ENCODE measurements at regions not wholly inside any gene's neighbourhood (a gene's known extent, or its start where the extent isn't known, plus 50 kb on each side); places are given as distances from the start of the nearest gene placed in this dataset.
A peak's percentile ranks its signal among the peaks of the same experiment; 100 is the strongest.

DNA sequence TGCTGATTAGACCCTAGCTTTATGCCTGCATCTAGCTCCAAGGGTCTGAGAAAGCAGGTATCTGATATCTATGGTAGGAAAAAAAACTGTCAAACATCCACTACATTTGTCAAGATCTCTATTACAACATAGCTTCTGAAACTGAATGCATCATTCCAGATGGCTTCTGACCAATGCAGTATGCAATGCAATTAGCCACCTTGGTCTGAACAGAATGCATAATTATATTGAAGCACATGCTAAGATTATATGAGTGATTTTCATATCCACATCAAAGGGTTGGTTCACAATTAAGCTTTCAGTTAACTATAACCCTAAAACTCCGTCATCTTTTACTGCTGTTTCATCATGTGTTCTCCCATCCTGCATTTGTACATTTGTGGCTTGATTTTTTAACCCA lies 271.4 kb downstream of the POLR1F start:
- DNase-seq, result no peak

DNA sequence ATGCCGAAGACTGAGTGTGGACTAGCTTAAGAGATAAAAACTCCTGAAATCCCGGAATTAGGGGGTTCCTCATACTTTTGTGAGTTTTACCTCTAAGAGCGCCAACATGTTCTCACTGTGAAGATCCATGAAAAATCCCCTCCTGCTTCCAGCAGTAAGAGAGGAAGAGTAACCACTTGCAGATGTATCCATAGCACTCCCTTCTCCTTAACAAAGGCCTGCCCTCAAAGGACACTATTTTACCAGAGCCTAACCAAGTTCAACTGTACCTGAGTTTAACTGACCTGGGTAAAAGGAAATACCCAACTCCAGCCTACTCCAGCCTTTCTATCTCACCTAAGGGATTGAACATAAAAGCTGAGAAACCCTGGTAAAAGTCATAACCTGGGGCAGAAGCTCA lies 280.9 kb downstream of the POLR1F start:
- DNase-seq, result no peak

DNA sequence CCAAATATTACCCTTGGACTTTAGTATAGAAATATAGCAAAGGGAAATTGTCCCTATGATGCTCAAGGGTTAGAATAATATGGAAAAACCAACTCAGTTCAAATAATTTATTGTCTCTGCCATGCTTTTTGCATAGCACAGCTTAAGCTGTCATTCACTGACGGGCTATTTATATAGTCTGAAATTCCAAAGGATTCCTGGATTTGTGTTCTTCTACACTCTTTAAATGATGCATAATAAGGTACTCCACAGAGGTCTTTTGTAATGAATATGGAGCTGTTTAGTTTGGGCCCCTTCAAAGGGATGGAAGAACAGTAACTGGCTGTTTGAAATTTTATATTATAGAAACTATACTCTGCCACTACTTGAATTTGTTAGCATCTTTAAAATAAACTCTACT lies 276.6 kb upstream of the FERD3L start:
- no peak for DNase-seq

DNA sequence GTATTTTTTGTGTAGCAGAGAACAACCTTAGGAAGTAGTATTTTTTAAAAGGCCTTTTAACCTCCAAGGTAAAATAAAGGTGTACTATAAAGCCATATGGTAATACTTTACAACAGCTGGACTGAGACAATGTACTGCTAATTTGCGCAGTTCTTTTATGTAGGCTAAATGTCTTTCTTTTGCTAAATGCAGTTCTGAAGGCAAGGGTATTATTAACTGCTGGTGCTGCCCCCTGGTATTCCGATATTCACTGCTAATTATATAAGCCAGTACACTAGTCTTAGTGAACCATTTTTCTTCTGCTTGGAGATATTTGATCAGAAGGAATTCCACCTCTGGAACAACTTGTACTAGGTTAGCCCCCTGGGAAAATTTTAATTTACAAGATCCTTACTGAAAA lies 272.0 kb upstream of the FERD3L start:
- no peak for DNase-seq

DNA sequence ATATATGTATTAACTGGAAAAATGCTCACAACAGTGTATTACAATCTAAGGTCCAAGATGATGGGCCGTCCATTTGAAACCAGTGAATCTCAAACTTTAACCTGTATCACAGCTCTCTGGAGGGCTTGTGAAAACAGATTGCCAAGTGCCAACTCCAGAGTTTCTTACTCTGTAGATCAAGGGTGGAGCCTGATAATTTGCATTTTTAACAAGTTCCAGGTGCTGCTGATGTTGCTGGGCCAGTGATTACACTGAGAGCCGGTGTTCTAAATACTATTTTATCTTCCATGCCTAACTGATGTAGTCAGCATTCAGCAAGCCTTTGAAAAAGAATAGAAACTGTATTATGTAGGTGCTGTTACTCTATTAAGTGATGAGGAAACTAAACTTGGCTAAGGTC lies 269.9 kb upstream of the FERD3L start:
- DNase-seq, result no peak

DNA sequence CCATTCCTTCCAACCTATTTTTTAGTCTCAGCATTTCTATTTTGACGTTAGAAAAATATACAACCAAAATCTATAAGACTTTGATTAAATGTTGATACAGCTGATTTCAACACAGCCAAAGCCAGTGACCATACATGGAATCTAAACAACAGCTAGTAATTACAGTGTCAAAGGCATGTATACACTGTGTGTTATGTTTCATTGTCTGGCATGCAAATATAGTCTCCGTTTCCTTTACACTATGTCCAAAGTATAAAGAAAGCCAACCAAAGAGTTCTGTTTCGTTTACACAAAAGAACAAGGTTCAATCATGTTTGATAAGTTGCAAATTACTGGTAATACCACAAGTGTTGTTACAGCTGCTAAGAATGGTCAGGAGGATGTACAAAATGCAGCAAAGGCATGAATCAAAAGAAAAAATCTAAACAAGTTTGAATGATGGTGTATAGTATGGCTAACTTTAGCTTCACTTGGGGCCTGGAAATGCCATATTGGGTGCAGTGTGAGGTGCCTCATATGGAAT lies 268.3 kb upstream of the FERD3L start:
- peak; percentile 44 to 88 for DNase-seq

DNA sequence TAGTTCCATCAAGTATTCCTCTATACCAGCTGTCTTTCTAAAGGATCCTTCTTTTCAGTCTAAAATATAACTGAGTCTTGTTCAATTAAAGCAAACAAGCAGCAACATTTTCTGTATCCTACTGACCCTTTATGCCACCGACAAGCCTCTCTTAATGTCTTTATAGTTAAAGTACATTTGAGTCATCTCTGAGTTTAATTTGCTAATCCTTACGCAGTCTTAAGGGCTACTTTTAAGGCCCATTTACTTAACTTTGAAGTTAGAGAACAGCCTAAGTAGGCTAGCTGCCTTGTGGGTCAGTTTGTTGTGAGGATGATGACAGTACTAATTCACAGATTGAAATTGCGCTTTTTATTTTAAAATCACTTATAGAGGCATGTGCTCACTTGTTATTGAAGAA lies 265.5 kb upstream of the FERD3L start:
- DNase-seq, result no peak

DNA sequence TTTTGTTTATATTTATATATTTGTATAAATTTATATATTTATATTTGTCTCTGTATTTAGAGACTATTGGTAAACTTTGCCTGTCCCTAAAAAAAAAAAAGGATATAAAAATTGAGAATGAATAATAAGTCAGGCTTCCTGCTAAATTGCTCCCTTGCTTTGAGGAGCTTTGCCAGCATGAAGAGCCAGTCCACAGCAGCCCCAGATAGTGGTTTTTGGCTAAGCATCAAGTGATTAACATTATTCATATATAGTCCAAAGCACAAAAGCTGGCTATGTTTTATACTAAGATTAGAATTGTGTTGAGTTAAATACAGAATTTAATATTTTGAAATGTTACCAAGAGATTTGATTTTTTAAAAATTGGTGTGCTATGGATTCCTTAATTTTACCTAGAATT lies 264.9 kb upstream of the FERD3L start:
- peak in 1 of 2 experiments; percentile 16 for DNase-seq

DNA sequence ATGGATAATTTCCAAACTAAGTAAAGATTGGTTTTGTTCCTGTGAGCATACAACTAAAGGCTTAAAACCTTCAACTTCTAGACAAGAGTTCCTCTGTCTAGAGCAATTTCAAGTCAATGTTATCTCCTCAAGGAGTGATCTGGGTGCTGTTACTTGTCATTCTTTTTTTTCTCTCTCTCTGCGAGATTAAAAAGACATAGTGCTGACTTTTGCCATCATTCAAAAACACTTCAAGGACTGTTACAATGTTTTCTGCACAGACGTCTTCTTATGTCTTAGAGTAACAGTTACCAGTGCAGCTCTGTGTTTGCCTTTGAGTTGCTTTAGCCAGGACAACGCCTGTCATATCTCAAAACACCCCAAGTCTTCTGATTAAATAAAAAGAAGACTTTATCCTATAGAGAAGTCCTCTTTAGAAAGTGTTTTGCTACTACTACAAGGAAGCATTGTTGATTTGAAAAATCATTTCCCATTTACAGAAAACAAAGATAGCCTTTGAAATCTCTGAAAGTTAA lies 263.5 kb upstream of the FERD3L start:
- no peak for DNase-seq

DNA sequence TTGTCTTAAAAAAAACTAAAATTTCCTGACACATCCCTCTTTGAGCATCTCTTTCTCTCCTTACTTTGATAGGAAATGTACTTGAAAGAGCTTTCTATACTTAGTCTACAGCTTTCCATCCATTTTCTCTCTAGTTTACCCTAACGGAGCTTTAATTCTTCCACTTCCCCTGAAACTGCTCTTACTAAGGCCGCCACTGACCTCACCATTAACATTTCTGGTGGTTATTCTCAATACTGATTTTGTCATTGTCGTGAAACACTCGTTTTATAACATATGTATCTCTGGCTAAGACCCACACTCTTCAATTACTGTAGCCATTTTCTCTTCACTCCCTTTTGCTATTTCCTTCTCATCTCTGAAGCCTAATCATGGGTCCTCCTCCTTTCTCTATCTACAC lies 262.0 kb upstream of the FERD3L start:
- no peak for DNase-seq

DNA sequence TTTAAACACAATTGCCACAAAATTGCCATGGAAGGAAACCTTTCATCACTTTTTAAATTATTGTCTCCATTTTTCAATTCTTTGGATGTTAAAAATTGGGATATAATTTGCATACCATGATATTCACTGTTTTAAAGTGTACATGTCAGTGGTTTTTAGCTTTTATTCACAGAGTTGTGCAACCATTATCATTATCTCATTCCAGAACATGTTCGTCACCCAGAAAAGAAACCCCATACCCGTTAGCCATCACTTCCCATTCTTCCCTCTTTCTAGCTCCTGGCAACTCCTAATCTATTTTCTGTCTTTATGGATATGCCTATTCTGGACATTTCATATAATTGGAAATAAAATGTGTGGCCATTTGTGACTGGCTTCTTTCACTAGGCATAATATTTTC lies 260.3 kb upstream of the FERD3L start:
- DNase-seq, result no peak

DNA sequence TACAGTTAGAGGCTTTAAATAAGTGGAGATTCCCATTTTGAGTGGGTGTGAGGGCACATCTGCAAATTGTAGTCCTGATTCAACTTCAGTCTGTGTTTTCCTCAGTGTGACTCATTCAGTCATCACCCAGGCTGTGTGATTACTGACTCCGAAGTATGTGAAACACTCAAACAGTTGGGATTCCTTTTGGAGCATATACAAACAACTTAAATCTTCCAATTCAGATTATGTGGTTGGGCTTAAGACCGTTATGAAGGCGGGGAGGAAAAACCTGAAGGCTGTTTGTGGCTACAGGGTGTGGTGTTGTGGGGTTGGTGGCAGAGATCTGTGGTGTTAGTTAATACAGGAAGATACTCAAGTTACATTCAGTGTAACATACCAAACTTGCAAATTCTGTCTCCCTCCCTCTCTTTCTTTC lies 259.7 kb upstream of the FERD3L start:
- no peak for DNase-seq

DNA sequence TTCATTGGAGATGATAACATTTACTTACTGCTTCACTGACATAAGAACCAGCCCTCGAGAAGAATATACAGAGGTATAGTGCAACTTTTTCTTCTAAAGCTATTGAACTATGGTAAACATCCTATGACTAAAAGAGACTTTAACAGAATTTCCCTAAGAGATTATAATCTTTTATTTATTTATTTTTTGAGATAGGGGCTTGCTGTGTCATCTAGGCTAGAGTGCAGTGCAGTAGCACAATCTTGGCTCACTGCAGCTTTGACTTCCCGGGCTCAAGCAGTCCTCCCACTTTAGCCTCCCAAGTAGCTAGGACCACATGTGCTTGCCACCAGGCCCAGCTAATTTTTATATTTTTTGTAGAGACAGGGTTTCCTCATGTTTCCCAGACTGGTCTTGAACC lies 258.5 kb upstream of the FERD3L start:
- DNase-seq, result no peak

DNA sequence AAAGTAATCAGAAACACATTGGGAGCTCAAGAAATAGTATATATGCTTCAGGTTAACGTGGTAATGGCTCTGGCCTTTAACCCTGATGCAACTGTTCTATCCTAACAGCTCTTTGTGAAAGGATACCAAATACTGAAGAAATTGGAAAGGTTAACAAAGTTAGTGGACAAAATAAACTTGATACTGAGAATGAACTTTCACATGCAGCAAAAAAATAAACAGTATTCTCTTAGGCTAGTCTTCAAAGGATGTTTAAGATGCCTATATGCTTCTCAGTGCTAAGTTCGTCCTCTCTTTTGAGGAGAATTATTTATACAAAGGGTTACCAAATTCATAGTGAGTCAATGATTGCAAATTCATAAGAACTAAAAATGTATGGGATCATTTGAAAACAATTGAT lies 256.2 kb upstream of the FERD3L start:
- no peak for DNase-seq

DNA sequence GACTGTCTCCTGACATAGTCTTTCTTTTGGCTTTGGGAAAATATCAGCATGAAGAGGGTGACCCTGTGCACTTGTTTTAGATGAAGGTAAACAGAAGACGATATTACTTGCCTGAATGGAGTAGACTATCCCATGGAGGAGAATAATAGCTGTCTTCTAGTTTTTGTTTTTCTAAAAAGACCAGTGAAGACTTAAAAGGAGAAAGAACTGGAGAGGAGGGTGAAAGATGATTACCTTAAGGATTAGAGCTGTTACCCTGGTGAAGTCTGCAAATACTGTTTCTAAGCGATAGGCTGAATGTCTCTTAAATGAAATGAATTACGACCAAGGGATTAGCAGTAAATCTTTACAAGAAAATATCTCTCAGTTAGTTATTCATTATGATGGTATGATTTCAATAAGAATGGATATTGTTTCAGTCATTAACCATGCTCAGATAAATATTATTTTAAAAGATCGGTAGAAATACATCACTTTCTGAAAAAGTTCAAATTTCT lies 255.6 kb upstream of the FERD3L start:
- DNase-seq, result no peak

DNA sequence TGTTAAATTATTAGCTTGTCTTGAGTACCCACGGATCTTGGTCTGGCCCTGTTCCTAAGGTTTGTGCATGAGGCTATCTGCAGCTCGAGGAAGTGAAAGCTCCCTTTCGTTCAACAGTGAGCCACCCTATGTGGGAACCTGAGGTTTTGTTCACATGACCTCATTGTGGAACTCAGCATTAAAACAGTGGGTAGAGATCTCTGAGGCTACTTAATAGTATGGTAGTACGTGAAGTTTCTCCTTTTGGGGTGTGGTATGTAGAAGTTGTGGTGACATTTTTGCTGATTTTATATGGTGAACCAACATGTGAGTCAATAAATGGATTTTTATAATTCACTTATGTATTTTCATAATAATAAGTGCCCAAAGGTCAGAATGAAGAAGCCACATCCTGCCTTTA lies 252.7 kb upstream of the FERD3L start:
- no peak for DNase-seq

DNA sequence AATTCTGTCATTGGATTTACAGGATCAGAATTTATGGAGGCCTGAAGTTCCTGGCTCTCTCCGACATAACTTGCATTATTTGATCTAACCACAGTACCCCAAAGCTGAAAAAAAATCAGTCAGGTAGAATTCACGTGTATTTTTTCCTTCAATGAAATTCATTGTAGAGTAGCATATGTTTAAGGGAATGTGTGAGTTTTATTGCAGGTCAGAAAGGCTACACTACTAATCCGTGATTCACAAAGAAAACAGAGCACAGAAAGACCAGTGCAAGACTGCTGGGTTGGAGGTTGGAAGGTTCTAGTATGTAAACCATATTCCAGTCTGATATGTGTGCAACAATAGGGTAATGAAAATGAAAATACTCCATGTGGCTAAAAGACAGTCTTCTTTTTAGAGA lies 247.0 kb upstream of the FERD3L start:
- no peak for DNase-seq

DNA sequence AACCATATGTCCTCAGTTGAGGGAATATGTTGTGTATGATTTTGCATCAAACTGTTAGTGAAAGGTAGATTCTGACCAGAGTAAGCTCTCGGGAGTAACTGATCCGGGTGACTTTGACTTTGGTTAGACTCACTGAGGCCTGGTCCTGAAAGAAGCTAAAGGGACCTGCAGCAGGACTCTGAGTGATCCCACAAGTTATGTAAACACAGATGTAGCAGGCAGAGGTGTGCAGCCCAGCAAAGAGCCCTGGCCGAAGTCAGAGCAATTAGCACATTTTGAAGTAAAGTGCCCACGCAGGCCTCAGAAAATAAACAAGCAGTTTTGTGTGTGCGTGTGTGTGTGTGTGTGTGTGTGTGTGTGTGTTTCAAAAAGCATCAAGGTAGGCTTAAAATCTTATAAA lies 245.6 kb upstream of the FERD3L start:
- no peak for DNase-seq

DNA sequence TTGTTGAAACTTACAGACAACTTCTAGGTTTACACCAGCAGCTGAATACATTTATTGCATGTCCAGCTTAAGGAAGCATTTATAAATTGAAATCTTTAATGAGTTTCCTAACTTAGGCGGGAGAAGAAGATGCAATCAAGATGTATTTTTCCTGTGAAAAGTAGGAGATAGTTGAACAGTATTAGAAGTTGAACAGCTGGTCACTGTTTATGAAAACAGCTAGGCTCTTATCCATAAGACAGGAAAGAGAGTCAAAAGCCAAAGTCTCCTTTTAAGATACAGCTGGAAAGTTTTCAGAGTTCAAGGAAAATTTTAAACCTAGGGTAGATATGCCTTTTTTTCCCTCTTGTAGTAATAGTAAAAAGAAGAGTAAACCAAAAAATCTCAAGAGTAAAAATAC lies 236.1 kb upstream of the FERD3L start:
- no peak for DNase-seq

DNA sequence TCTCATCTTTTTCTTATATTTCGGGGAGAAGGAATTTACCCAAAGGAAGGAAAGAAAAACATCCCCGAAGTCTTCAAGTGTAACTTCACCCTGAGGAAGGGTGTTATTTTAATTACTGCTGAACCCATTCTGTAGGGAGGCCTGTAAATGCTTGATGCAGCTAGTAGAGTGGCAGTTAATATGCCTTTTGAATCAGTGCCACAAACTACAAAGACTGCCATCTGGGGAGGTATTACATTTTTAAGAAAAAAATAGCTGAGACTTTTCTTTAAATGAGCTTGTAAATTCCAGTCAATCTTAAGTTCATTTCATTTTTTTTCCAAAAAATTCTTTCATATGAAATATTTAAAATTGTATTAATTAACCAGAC lies 233.1 kb upstream of the FERD3L start:
- DNase-seq, result peak; percentile 40 to 80

DNA sequence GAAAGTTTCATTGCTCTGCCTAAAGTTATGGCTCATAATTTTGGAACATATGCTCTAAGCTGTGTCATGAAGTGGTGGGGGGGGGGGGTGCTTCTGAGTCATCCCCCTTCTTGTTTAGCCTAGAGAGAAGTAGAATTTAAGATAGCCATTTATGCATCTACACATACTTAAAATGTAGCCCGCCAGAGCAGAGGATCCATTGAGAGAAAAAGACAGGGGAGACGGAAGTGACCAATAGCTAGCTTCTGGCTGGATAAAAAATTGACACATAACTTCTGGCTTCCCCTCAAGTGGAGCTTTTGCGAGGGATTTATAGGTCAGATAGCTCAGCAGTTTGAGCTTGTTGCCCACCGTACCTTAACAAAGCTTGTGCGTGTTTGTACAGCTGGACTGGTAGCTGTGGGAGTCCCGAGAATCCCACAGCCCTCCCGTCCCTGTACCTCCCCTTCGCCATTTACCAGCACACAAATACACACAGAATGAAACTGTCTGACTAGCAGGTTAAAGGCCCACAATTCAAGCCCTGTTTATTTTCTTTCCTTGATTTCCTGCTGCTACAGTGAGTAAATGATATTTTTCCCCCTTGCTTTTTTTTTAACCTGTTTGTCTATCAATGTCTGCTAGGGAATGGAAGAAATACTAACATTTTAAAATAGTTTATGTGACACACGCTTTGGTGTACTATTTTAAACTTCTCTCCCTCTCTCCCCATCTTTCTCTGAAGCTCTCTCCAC lies 232.6 kb upstream of the FERD3L start:
- DNase-seq, result peak; percentile 85 to 96

DNA sequence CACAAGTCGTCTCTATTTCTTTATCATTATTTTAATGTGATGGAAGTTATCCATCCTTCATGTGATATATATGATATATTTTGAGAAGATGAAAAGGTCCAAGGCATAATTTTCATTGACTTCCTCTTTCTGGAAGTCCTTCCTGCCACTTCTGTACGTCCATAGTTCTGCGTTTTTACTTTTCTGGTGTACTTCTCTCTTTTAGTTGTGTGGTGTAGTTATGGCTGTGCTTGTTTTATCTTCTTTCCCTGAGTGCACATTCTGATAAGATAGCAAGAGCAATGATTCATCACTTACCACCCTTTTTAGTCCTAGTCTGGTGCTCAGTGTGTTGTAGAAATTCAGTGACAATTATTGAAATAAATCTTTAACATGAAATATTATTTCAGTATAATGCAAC lies 231.3 kb upstream of the FERD3L start:
- DNase-seq, result no peak

DNA sequence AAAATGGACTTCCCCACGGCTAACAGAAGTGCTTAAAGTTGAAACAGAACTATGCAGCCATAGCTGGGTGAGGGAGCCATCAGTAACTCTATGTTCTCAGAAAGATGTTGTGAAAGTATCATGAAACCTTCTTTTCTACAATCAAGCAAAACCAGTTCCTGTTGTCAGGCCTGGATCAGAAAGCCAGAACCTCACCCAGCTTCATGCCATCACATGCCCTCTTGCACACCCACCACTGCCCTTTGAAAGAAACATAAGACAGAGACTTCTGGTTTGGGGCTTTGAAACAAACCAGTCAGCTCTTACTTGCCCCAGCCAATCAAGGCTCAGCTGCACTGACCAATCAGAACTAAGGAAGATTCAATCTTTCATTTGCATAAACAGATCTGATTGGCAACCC lies 230.8 kb upstream of the FERD3L start:
- DNase-seq, result no peak

DNA sequence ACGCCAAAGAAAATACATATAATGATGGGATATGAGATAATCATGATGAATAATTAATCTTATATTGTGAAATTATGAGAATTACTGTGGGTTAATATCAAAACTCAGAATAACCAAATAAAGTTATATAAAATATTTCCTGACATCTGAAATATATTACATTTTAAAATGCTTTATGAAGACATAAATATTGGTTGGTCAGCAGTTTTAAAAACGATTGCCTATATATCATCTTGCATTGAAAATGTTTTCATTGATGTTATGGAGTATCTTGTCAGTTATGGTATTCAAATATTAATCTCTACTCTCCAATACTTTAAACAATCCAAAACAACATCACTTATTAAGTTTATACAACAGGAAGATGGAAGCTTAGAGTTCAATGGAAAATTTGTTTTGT lies 228.1 kb upstream of the FERD3L start:
- no peak for DNase-seq

DNA sequence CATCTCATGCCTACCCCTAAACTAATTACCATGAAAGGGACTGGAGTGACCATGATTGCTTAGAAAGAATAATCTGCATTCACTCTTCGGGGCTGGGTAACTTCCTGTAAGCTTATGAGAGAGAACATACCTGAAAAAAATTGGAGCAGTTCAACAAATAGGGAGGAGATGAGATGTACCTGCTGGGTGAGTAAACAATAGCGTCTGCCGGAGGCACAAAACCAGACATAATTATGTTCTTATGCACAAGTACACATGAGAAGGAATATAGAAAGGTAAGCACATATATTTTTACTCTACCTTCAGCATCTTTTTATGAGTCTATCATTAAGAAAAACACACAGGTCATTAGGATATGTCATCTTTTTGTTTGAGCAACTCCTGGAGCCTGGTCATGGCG lies 224.6 kb upstream of the FERD3L start:
- peak; percentile 90 to 97 for DNase-seq

All from NCI-H2081 (cell line).